ENCODE measurements at regions not wholly inside any gene's neighbourhood (a gene's known extent, or its start where the extent isn't known, plus 50 kb on each side); places are given as distances from the start of the nearest gene placed in this dataset.
"Not testable (repeated sequence)": the region's sequence is repeated elsewhere in the genome, so short reads cannot be mapped to it uniquely, and the experiment has no call there.

GRCh38 chr4:1548827-1549637, 135.1 kb downstream of the FAM53A start:
- not testable (repeated sequence) for H3K27ac Mint-ChIP-seq; H3K36me3 Mint-ChIP-seq; H3K27me3 Mint-ChIP-seq (ENCODE audit: low read depth in 3 of 3); H3K4me1 Mint-ChIP-seq; H3K9me3 Mint-ChIP-seq
- H3K4me3 Mint-ChIP-seq: peak overlapping the region in 3 of 5 donors; percentile 39 to 62 (median 45)
- peak; percentile 60 to 66 (median 63) for DNase-seq

- no peaks in the 10 kb centered on the region for H3K9me3 Mint-ChIP-seq
- H3K36me3 Mint-ChIP-seq: no peaks in the 10 kb centered on the region
- H3K27me3 Mint-ChIP-seq (ENCODE audit: low read depth in 3 of 3): peaks cover 0 to 2% (median 1%) of the 10 kb centered on the region in 3 donors
- H3K4me1 Mint-ChIP-seq: peaks cover 2 to 9% of the 10 kb centered on the region in 2 donors
- H3K4me3 Mint-ChIP-seq: peak overlapping the region in 3 of 5 donors; percentile 39 to 62 (median 45)
- no peak overlapping the region for H3K27ac Mint-ChIP-seq
- DNase-seq: no peak
Observed at GRCh38 chr4:1547856-1548826, 136.0 kb downstream of the FAM53A start.

GRCh38 chr4:1547131-1547855, 136.8 kb downstream of the FAM53A start:
- Mint-ChIP-seq H3K4me3 (peak overlapping the region in 1 of 5 donors; percentile 11), H3K27me3 (ENCODE audit: low read depth in 3 of 3) (peaks cover 0 to 2% (median 1%) of the 10 kb centered on the region in 3 donors), H3K27ac (peak overlapping the region in 1 of 6 donors; percentile 17), H3K4me1 (peaks cover 2 to 9% of the 10 kb centered on the region in 2 donors), H3K36me3 (no peaks in the 10 kb centered on the region), H3K9me3 (no peaks in the 10 kb centered on the region)
- no peak for DNase-seq

- no peak overlapping the region for H3K4me3 Mint-ChIP-seq
- H3K9me3 Mint-ChIP-seq: no peaks in the 10 kb centered on the region
- no peaks in the 10 kb centered on the region for H3K36me3 Mint-ChIP-seq
- peaks cover 2 to 9% of the 10 kb centered on the region in 2 donors for H3K4me1 Mint-ChIP-seq
- peaks cover 0 to 5% (median 1%) of the 10 kb centered on the region in 3 donors for H3K27me3 Mint-ChIP-seq (ENCODE audit: low read depth in 3 of 3)
- DNase-seq: no peak
- H3K27ac Mint-ChIP-seq: no peak overlapping the region
Observed at GRCh38 chr4:1544861-1545281, 138.6 kb upstream of the NKX1-1 start.

- not testable (repeated sequence) for H3K27ac Mint-ChIP-seq; H3K4me1 Mint-ChIP-seq; H3K27me3 Mint-ChIP-seq (ENCODE audit: low read depth in 3 of 3); H3K36me3 Mint-ChIP-seq; H3K4me3 Mint-ChIP-seq; H3K9me3 Mint-ChIP-seq; DNase-seq
Observed at GRCh38 chr4:1544435-1544834, 138.2 kb upstream of the NKX1-1 start.

GRCh38 chr4:1543976-1544375, 137.7 kb upstream of the NKX1-1 start:
- Mint-ChIP-seq H3K4me1 (peaks cover 2 to 7% of the 10 kb centered on the region in 2 donors), H3K27me3 (ENCODE audit: low read depth in 3 of 3) (peaks cover 1 to 5% (median 2%) of the 10 kb centered on the region in 3 donors), H3K36me3 (no peaks in the 10 kb centered on the region), H3K27ac (no peak overlapping the region), H3K9me3 (no peaks in the 10 kb centered on the region), H3K4me3 (no peak overlapping the region)
- DNase-seq: no peak

GRCh38 chr4:1543561-1543960, 137.3 kb upstream of the NKX1-1 start:
- Mint-ChIP-seq H3K36me3 (no peaks in the 10 kb centered on the region), H3K9me3 (no peaks in the 10 kb centered on the region), H3K27ac (no peak overlapping the region), H3K4me1 (peaks cover under 1 to 3% of the 10 kb centered on the region in 2 donors), H3K4me3 (no peak overlapping the region), H3K27me3 (ENCODE audit: low read depth in 3 of 3) (peaks cover 1 to 5% (median 2%) of the 10 kb centered on the region in 3 donors)
- DNase-seq: no peak

- no peaks in the 10 kb centered on the region for H3K36me3 Mint-ChIP-seq
- peaks cover 0 to 4% (median 2%) of the 10 kb centered on the region in 3 donors for H3K27me3 Mint-ChIP-seq (ENCODE audit: low read depth in 3 of 3)
- H3K4me3 Mint-ChIP-seq: no peak overlapping the region
- no peak overlapping the region for H3K27ac Mint-ChIP-seq
- no peaks in the 10 kb centered on the region for H3K9me3 Mint-ChIP-seq
- no peak for DNase-seq
- H3K4me1 Mint-ChIP-seq: no peaks in the 10 kb centered on the region
Observed at GRCh38 chr4:1542516-1543320, 136.5 kb upstream of the NKX1-1 start.

GRCh38 chr4:1542226-1542490, 135.9 kb upstream of the NKX1-1 start:
- Mint-ChIP-seq H3K36me3 (no peaks in the 10 kb centered on the region), H3K4me1 (no peaks in the 10 kb centered on the region), H3K27ac (no peak overlapping the region), H3K4me3 (no peak overlapping the region), H3K27me3 (ENCODE audit: low read depth in 3 of 3) (peaks cover 0 to 4% (median 2%) of the 10 kb centered on the region in 3 donors), H3K9me3 (no peaks in the 10 kb centered on the region)
- DNase-seq: no peak

GRCh38 chr4:1541449-1542225, 135.4 kb upstream of the NKX1-1 start:
- no peaks in the 10 kb centered on the region for H3K36me3 Mint-ChIP-seq
- no peaks in the 10 kb centered on the region for H3K4me1 Mint-ChIP-seq
- no peak overlapping the region for H3K27ac Mint-ChIP-seq
- peaks cover 0 to 4% (median 2%) of the 10 kb centered on the region in 3 donors for H3K27me3 Mint-ChIP-seq (ENCODE audit: low read depth in 3 of 3)
- no peak for DNase-seq
- H3K9me3 Mint-ChIP-seq: no peaks in the 10 kb centered on the region
- H3K4me3 Mint-ChIP-seq: no peak overlapping the region

GRCh38 chr4:1540601-1541375, 134.5 kb upstream of the NKX1-1 start:
- Mint-ChIP-seq H3K36me3 (no peaks in the 10 kb centered on the region), H3K4me1 (no peaks in the 10 kb centered on the region), H3K4me3 (no peak overlapping the region), H3K27ac (no peak overlapping the region), H3K9me3 (no peaks in the 10 kb centered on the region), H3K27me3 (ENCODE audit: low read depth in 3 of 3) (peaks cover 0 to 4% (median 2%) of the 10 kb centered on the region in 3 donors)
- no peak for DNase-seq
